Astrocyte (in vitro differentiated cells and primary cell): ENCODE measurements at regions not wholly inside any gene's neighbourhood (a gene's known extent, or its start where the extent isn't known, plus 50 kb on each side); places are given as distances from the start of the nearest gene placed in this dataset.

Experiments
- DNase-seq: peaks from one replicate; pipeline ENCODE4 v3.0.0-alpha.2; 2010; ENCODE audit warnings: low read depth
- FAIRE-seq: peaks from 2 replicates; lab custom pipeline; 2011; peaks lifted over from hg19 to GRCh38; lab: Jason Lieb, UNC
- H2AFZ ChIP-seq: 2 replicates; pipeline ENCODE4 v1.6.0; 2012; ENCODE audit warnings: low read depth, low read length, inconsistent platforms
- H3K27ac ChIP-seq: 2 replicates; pipeline ENCODE4 v1.5.1; 2011; ENCODE audit warnings: low read depth, low read length, inconsistent platforms
- H3K27me3 ChIP-seq: 2 replicates; pipeline ENCODE4 v1.6.0; 2011; ENCODE audit warnings: low read length, inconsistent platforms; ENCODE audit not compliant: insufficient read depth
- H3K36me3 ChIP-seq: 2 replicates; pipeline ENCODE4 v1.5.1; 2011; ENCODE audit warnings: low read length, inconsistent platforms; ENCODE audit not compliant: insufficient read depth
- H3K4me1 ChIP-seq: 2 replicates; pipeline ENCODE4 v1.5.1; 2011; ENCODE audit warnings: low read length, inconsistent platforms; ENCODE audit not compliant: insufficient read depth
- H3K4me2 ChIP-seq: 2 replicates; pipeline ENCODE4 v1.6.0; 2012; ENCODE audit warnings: low read length, inconsistent platforms
- H3K4me3 ChIP-seq: 2 replicates; pipeline ENCODE4 v1.5.1; 2011; ENCODE audit warnings: low read depth, mild to moderate bottlenecking, low read length, inconsistent platforms; ENCODE audit not compliant: insufficient read depth
- H3K79me2 ChIP-seq: 2 replicates; pipeline ENCODE4 v1.6.0; 2012; ENCODE audit warnings: mild to moderate bottlenecking, low read length, inconsistent platforms; ENCODE audit not compliant: insufficient read depth
- H3K9ac ChIP-seq: 2 replicates; pipeline ENCODE4 v1.6.0; 2012; ENCODE audit warnings: mild to moderate bottlenecking, low read length, inconsistent platforms
- H3K9me3 ChIP-seq: 2 replicates; pipeline ENCODE4 v1.5.1; 2012; ENCODE audit warnings: low read depth, mild to moderate bottlenecking, low read length, inconsistent platforms; ENCODE audit not compliant: insufficient read depth
- H4K20me1 ChIP-seq: 2 replicates; pipeline ENCODE4 v1.6.0; 2012; ENCODE audit warnings: low read length, inconsistent platforms; ENCODE audit not compliant: insufficient read depth
- H3K27ac Mint-ChIP-seq: one replicate; pipeline ENCODE4 v1.8.0; 2021; ENCODE audit warnings: mild to moderate bottlenecking, mixed read lengths; ENCODE audit not compliant: unreplicated experiment
- H3K27me3 Mint-ChIP-seq: one replicate; pipeline ENCODE4 v1.8.0; 2021; ENCODE audit warnings: low read depth, mixed read lengths; ENCODE audit not compliant: unreplicated experiment
- H3K36me3 Mint-ChIP-seq: one replicate; pipeline ENCODE4 v1.8.0; 2021; ENCODE audit warnings: low read depth, mixed read lengths; ENCODE audit not compliant: unreplicated experiment
- H3K4me1 Mint-ChIP-seq: one replicate; pipeline ENCODE4 v1.8.0; 2021; ENCODE audit warnings: low read depth, mixed read lengths; ENCODE audit not compliant: unreplicated experiment
- H3K4me3 Mint-ChIP-seq: one replicate; pipeline ENCODE4 v1.8.0; 2021; ENCODE audit warnings: mild to moderate bottlenecking, moderate library complexity, mixed read lengths; ENCODE audit not compliant: unreplicated experiment
- H3K9me3 Mint-ChIP-seq: one replicate; pipeline ENCODE4 v1.8.0; 2021; ENCODE audit warnings: mild to moderate bottlenecking, mixed read lengths; ENCODE audit not compliant: unreplicated experiment
- EZH2 ChIP-seq: IDR thresholded peaks from 2 replicates; pipeline ENCODE4 v1.6.1; 2012; ENCODE audit warnings: mild to moderate bottlenecking, low read length, inconsistent platforms; ENCODE audit not compliant: insufficient read depth
- TF ChIP-seq, protein P1 (sequence below): IDR thresholded peaks from 2 replicates; pipeline ENCODE4 v1.5.1; 2011; ENCODE audit warnings: low read depth, mild to moderate bottlenecking, inconsistent platforms, low read length, moderate library complexity; ENCODE audit not compliant: insufficient read depth

DNA sequence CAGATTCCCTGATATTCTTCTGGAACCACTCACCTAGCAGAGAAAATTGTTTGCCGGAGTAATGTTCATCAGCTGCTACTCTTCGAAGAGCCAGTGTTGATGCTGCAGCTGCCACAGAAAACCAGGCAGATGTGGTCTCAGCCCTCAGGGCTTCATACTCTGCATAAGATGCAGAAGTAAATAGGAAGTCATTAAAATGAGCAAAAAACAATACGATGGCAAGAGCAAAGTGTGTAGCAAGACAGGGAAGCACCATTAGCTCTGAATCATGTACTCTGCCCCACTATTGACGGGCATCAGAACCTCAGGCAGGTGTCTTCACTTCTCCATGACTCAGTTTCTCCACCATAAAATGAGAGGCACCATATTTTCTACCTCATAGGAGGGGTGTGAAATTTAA lies 991.6 kb upstream of the TMEM132C start:
- H3K4me2 ChIP-seq, result no peak overlapping the region
- peaks cover 14% of the 10 kb centered on the region for H3K9me3 Mint-ChIP-seq
- H3K9ac ChIP-seq, result no peak overlapping the region
- no peaks in the 10 kb centered on the region for H3K9me3 ChIP-seq
- no peak for TF ChIP-seq EZH2
- TF ChIP-seq, protein P1, sequence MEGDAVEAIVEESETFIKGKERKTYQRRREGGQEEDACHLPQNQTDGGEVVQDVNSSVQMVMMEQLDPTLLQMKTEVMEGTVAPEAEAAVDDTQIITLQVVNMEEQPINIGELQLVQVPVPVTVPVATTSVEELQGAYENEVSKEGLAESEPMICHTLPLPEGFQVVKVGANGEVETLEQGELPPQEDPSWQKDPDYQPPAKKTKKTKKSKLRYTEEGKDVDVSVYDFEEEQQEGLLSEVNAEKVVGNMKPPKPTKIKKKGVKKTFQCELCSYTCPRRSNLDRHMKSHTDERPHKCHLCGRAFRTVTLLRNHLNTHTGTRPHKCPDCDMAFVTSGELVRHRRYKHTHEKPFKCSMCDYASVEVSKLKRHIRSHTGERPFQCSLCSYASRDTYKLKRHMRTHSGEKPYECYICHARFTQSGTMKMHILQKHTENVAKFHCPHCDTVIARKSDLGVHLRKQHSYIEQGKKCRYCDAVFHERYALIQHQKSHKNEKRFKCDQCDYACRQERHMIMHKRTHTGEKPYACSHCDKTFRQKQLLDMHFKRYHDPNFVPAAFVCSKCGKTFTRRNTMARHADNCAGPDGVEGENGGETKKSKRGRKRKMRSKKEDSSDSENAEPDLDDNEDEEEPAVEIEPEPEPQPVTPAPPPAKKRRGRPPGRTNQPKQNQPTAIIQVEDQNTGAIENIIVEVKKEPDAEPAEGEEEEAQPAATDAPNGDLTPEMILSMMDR, result no peak
- no peaks in the 10 kb centered on the region for H3K79me2 ChIP-seq
- no peak for DNase-seq
- no peaks in the 10 kb centered on the region for H3K36me3 ChIP-seq
- FAIRE-seq, result no peak
- H3K27me3 Mint-ChIP-seq, result no peaks in the 10 kb centered on the region
- no peaks in the 10 kb centered on the region for H4K20me1 ChIP-seq
- H3K4me1 Mint-ChIP-seq, result no peaks in the 10 kb centered on the region
- H2AFZ ChIP-seq, result no peak overlapping the region
- no peak overlapping the region for H3K4me3 ChIP-seq
- H3K36me3 Mint-ChIP-seq, result no peaks in the 10 kb centered on the region
- no peak overlapping the region for H3K27ac ChIP-seq
- H3K27ac Mint-ChIP-seq, result no peak overlapping the region
- no peaks in the 10 kb centered on the region for H3K27me3 ChIP-seq
- no peak overlapping the region for H3K4me3 Mint-ChIP-seq
- peaks cover 14% of the 10 kb centered on the region for H3K4me1 ChIP-seq

DNA sequence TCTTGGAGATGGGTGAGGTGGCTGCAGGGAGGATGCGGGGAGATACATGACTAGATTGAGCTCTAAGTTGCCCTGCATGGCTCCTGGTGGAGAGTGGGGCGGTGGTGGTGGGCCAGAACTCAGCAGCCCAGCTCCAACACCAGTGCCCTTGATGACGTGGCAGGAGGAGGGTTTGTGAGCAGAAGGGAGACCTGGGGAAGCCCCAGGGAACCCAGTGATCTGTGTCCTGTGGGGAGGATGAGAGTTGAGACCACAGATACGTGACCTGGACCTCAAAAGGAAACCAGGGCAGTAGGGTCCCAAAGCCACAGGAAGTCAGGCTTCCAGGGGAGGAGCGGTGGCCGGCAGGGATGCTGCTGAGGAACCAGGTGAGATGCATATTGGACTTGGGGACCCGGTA lies 989.1 kb upstream of the TMEM132C start:
- H3K4me3 Mint-ChIP-seq, result no peak overlapping the region
- no peaks in the 10 kb centered on the region for H3K4me1 Mint-ChIP-seq
- Histone ChIP-seq H3K36me3 (no peaks in the 10 kb centered on the region), H3K79me2 (no peaks in the 10 kb centered on the region), H3K27me3 (no peaks in the 10 kb centered on the region), H3K27ac (no peak overlapping the region), H3K9ac (no peak overlapping the region), H3K4me3 (no peak overlapping the region), H4K20me1 (no peaks in the 10 kb centered on the region), H2AFZ (no peak overlapping the region), H3K4me1 (peaks cover 9% of the 10 kb centered on the region), H3K9me3 (no peaks in the 10 kb centered on the region), H3K4me2 (no peak overlapping the region)
- no peaks in the 10 kb centered on the region for H3K27me3 Mint-ChIP-seq
- peaks cover 13% of the 10 kb centered on the region for H3K9me3 Mint-ChIP-seq
- no peak for DNase-seq
- no peaks in the 10 kb centered on the region for H3K36me3 Mint-ChIP-seq
- no peak for TF ChIP-seq EZH2
- TF ChIP-seq, protein P1, result no peak
- no peak overlapping the region for H3K27ac Mint-ChIP-seq
- no peak for FAIRE-seq

DNA sequence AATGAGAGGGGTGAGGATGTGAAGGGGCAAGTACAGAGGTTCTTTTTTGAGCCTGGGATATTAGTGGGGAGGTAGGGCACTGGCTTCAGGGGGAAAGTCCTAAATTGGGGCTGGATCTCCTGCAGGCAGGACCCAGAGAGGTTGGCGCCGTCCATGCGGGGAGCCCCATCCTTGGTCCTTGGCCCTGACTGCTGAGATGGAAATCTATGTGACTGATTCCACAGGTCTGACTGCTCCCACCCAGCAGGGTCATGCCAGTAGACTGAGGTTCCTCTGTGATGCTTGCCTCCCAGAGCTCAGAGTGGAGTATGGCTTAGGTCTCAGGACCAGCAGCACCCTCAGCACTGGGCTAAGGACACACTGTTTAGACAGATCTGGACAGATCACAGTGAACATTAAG lies 988.6 kb upstream of the TMEM132C start:
- Mint-ChIP-seq H3K27me3 (no peaks in the 10 kb centered on the region), H3K36me3 (no peaks in the 10 kb centered on the region), H3K9me3 (peaks cover 13% of the 10 kb centered on the region), H3K4me1 (no peaks in the 10 kb centered on the region), H3K27ac (no peak overlapping the region), H3K4me3 (no peak overlapping the region)
- Histone ChIP-seq H3K79me2 (no peaks in the 10 kb centered on the region), H3K9ac (no peak overlapping the region), H4K20me1 (no peaks in the 10 kb centered on the region), H3K4me3 (no peak overlapping the region), H3K4me2 (no peak overlapping the region), H3K27me3 (no peaks in the 10 kb centered on the region), H3K27ac (no peak overlapping the region), H2AFZ (no peak overlapping the region), H3K4me1 (peaks cover 6% of the 10 kb centered on the region), H3K9me3 (no peaks in the 10 kb centered on the region), H3K36me3 (no peaks in the 10 kb centered on the region)
- no peak for DNase-seq
- no peak for FAIRE-seq
- no peak for TF ChIP-seq EZH2
- TF ChIP-seq, protein P1, result no peak
